ENCODE measurements at regions not wholly inside any gene's neighbourhood (a gene's known extent, or its start where the extent isn't known, plus 50 kb on each side); places are given as distances from the start of the nearest gene placed in this dataset.

GRCh38 chr3:103075282-103075681 is 640.5 kb downstream of the ZPLD1 start:
- no peak for DNase-seq

- DNase-seq, result no peak
Measured at GRCh38 chr3:103077910-103078309, 643.1 kb downstream of the ZPLD1 start.

DNA sequence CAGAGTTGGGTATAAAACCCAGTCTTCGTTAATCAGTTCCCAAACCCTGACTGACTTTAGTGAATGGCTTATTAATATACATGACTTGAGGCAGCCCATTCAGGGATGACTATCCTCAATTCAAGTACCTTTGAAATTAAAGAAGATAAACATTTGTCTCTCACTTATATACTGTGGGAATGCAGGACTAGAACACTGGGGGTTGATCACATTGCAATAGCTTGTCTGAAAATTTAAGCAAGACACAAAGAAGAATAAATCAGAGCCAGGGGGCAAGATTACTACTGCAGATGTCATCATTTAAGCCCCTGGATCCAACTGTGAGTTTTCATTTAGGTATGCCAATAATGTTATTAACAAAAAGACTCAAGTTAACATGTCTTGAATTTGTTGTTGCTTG is 647.7 kb downstream of the ZPLD1 start:
- DNase-seq, result no peak

DNA sequence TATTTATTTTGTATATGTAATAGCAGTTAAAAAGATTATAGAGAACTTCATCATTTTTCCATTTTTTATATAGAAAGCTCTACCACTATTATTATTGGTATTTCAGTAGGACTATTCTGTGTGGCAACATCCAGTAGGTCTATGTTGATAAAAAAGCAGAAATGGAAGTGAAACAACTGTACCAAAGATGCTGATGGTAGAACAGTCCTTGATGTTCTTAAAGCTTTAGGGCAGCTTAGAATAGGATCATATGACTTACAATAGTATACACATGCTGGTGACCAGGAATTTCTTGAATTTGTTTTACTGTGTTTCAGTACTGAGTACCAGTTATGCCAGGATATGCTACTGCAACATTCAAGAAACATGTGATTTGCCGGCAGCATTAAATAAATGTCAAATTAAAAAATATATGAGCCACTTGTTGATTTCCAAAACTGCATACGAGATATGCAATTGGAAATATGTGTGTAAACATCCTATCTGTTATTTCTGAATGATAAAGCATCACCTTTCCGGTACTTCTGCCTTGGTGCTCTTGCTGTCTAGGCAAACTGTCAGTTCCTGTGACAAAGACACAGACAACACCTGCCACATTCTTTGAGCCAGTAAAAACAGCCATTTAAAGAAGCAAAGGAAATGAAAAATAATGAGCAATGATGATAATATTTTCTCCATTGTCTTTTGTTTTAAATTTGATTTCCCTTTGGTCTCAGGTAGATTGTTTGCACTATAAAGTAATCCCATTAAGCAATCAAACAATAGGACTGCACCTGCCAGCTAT is 649.2 kb downstream of the ZPLD1 start:
- DNase-seq, result no peak

DNA sequence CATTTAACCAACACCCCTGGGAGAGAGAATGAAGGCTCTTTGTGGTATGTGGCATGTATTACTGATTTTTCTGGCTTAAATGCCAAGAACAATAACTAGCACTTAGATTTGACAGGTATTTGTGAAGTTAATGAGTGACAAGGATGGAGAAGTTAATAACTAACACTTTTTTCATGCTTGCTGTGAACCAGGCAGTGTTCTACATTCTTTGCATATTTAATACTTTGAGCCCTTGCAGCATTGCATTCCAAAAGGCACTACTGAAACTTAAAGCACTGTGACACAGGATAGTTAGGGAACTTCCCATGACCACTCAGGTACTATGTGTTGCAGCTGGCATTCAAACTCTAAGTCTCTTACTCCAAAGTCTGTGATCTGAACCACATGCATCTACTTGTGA is 650.6 kb downstream of the ZPLD1 start:
- DNase-seq, result no peak

GRCh38 chr3:103089758-103090157 is 654.9 kb downstream of the ZPLD1 start:
- no peak for DNase-seq

GRCh38 chr3:103105206-103105605 is 670.4 kb downstream of the ZPLD1 start:
- no peak for DNase-seq

DNA sequence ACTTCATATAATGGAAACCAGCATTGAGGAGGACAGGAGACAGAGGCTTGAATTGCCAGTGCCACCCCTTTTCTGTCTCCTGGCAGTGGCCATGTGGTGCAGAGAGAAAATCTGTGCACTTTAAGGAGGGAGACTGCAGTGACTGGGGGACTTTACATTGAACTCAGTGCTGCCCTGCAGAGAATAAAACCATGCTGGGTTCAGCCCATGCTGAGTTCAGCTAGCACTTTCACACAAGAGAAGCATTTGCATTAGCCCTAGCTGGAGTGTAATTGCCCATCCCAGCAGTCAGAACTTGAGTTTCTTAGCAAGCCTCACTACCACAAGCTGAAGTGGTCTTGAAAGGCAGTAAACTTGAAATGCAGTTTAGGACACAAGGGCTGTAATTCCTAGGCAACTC is 677.5 kb downstream of the ZPLD1 start:
- no peak for DNase-seq

- DNase-seq, result no peak
Measured at GRCh38 chr3:103126115-103126514, 691.3 kb downstream of the ZPLD1 start.

GRCh38 chr3:103127098-103127630 is 692.3 kb downstream of the ZPLD1 start:
- no peak for DNase-seq

DNA sequence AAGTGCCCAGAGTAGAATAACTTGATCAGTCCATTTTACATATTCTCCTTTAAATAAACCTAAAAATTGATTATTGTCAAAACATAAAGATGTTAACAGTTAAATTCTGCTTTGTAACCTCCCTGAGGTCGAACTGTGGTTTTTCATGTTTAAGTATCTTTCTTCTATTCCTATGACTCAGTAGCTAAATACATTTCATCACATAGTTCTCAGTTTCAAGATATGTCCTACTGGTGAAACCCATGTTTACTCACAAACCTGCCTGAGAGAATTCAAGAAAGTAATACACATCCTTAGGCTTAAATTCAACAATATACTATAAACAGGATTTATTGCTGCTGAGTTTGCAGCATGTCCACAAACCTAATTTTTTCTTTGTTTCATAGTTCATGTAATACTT is 692.9 kb downstream of the ZPLD1 start:
- no peak for DNase-seq

DNA sequence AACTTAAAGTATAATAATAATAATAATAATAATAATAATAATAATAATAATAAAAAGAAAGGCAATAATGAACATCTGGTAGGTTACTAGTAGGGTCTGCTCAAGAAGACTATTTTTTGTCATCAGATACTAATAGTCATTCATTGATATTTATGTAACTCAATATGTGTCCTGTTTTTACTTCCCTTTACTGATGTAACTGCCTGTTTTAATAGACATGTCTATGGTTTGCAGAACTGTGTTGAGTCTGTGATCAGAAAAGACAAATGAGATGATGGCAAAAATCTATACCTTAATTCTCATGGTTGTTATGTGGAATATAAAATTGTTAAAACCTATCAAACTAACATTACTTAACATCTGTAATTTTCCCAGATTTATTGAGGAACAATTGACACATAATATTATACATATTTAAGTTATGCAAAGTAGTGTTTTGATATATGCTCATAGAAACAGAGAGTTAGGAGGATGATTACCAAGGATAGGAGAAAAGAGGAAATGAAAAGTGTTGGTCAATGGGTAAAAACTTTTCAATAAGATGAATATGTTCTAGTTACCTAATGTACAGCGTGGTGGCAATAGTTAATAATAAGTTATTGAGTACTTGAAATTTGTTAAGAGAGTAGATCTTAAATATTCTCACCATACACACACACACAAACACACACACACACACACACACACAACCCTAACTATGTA is 699.4 kb downstream of the ZPLD1 start:
- DNase-seq, result no peak

- DNase-seq, result no peak
Measured at GRCh38 chr3:103136621-103137020, 701.8 kb downstream of the ZPLD1 start.

- no peak for DNase-seq
Measured at GRCh38 chr3:103137830-103138229, 703.0 kb downstream of the ZPLD1 start.

DNA sequence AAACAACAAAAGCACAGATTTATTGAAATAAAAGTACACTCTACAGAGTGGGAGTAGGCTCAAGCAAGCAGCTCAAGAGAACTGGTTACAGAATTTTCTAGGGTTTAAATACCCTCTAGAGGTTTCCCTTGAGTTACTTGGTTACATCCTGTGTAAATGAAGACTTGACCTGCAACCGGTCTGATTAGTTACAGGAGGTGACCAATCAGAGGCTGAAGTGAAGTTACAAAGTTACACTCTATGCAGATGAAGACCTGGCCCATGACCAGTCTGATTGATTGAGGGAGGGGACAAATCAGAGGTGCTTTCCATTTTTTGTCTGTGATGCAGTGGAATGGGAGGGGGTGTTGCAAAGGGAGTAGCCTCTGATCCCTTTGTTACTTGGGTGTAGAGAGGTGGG is 723.4 kb downstream of the ZPLD1 start:
- no peak for DNase-seq

DNA sequence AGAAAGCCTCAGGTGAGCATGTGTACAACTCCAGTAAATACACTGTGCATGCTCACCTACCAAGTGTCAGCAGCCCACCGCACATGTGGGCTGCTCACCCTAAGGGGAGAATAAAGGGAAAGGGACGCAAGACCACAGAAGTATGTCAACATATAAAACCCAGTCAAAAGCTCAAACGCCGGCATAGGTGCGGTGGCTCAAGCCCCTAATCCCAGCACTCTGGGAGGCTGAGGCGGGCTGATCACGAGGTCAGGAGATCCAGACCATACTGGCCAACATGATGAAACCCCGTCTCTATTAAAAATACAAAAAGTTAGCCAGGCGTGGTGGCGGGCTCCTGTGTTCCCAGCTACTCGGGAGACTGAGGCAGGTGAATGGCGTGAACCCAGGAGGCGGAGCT is 732.1 kb downstream of the ZPLD1 start:
- DNase-seq, result no peak

DNA sequence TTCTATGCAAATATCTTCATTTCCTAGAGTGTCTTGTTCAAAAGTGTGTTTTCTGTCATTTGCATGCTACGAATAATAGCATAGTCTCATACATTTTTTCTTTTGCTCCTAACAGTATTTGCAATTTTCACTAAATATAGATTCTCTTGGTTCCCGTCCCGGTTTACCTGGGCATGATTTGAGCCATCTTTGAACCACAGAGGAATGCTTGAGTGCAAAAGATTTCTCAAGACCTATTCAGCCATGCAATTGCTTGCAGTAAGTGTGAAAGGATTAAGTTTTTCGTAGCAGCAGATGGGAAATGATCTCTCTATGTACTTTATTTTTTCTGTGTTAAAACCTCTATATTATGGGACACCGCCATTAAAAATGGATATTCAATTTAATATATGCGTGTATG is 733.0 kb downstream of the ZPLD1 start:
- DNase-seq, result no peak

DNA sequence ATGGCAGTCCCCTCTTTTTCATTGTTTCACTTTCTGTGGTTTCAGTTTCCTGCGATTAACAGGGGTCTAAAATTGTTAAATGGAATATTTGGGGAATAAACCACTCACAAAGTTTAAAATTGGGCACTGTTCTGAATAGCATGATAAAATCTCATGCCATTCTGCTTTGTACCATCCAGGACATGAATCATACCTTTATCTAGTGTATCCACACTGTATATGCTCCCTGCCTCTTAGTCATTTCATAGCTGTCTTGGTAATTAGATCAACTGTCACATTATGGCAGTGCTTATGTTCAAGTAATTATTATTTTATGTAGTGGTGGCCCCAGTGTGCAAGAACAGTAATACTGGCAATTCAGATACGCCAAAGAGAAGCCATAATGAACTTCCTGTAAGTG is 734.5 kb downstream of the ZPLD1 start:
- no peak for DNase-seq

GRCh38 chr3:103170651-103171050 is 735.8 kb downstream of the ZPLD1 start:
- DNase-seq, result no peak

- no peak for DNase-seq
Measured at GRCh38 chr3:103173940-103174339, 739.1 kb downstream of the ZPLD1 start.

- no peak for DNase-seq
Measured at GRCh38 chr3:103181160-103181559, 746.3 kb downstream of the ZPLD1 start.

DNA sequence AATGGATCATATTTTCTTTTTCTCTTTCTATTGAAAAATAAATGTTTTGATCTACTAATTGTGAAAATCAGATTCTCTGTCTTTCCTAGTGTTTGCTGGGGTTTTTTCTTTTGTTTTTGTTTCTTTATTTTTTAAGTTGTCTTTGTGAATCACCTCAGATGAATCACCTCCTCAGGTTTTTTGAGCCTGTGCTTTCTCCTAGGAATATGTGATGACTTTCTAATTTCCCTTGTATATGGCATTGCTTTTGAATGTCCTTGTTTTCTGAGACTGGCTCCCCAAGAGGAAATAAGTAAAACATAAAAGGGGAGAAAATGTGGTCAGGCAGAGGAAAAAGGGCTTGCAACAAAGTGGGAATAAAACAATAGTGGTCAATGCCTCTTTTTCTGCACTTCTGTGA is 750.0 kb downstream of the ZPLD1 start:
- no peak for DNase-seq

DNA sequence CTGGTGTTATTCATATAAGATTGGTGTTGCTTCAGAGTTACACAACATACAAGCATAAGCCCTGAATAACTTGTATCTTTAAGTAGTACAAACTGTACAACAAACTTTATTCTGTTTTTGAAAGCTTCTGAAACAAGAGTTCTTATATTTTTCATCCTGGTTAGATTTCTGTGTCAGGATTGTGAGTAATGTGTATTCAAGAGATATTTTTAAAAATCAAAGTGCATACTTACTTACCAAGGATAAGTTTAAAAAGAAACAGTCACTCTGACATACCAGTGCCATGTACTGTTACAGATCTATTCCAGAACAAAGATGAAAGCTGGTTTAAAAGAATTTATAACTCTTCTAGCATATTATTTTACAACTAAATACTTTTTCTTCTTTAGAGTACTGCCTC is 755.1 kb downstream of the ZPLD1 start:
- no peak for DNase-seq

GRCh38 chr3:103195216-103195615 is 760.4 kb downstream of the ZPLD1 start:
- peak; percentile 29 for DNase-seq

Measured in amniotic stem cell (primary cell).